ENCODE measurements at regions not wholly inside any gene's neighbourhood (a gene's known extent, or its start where the extent isn't known, plus 50 kb on each side); places are given as distances from the start of the nearest gene placed in this dataset.

- TF ChIP-seq, protein P1, sequence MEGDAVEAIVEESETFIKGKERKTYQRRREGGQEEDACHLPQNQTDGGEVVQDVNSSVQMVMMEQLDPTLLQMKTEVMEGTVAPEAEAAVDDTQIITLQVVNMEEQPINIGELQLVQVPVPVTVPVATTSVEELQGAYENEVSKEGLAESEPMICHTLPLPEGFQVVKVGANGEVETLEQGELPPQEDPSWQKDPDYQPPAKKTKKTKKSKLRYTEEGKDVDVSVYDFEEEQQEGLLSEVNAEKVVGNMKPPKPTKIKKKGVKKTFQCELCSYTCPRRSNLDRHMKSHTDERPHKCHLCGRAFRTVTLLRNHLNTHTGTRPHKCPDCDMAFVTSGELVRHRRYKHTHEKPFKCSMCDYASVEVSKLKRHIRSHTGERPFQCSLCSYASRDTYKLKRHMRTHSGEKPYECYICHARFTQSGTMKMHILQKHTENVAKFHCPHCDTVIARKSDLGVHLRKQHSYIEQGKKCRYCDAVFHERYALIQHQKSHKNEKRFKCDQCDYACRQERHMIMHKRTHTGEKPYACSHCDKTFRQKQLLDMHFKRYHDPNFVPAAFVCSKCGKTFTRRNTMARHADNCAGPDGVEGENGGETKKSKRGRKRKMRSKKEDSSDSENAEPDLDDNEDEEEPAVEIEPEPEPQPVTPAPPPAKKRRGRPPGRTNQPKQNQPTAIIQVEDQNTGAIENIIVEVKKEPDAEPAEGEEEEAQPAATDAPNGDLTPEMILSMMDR (IDR thresholded peaks at IDR 0.05) = no peak
- TF ChIP-seq EP300 (IDR thresholded peaks at IDR 0.05) (no peak), POLR2A (IDR thresholded peaks at IDR 0.05) (no peak)
- peaks cover 0 to 6% (median 0%) of the 10 kb centered on the region in 4 donors for H3K9me3 ChIP-seq
- WGBS, 2 donors = 58 to 66% methylated on average over 3 of the region's 3 CpGs
- no peak overlapping the region for H3K27ac ChIP-seq
- no peak overlapping the region for H3K4me3 ChIP-seq
- no peaks in the 10 kb centered on the region for H3K4me1 ChIP-seq
- no peak for DNase-seq (ENCODE audit: low spot score in 2 of 2)
- no peaks in the 10 kb centered on the region for H3K27me3 ChIP-seq
- H3K36me3 ChIP-seq = no peaks in the 10 kb centered on the region
Measured at GRCh38 chr6:84392261-84392660, 164.8 kb upstream of the CEP162 start.

- peaks cover 0 to 9% (median 0%) of the 10 kb centered on the region in 4 donors for H3K9me3 ChIP-seq
- DNase-seq (ENCODE audit: low spot score in 2 of 2) = no peak
- no peak for TF ChIP-seq POLR2A (IDR thresholded peaks at IDR 0.05)
- no peak for TF ChIP-seq EP300 (IDR thresholded peaks at IDR 0.05)
- TF ChIP-seq, protein P1 (IDR thresholded peaks at IDR 0.05) = no peak
- no peak overlapping the region for H3K4me3 ChIP-seq
- no peaks in the 10 kb centered on the region for H3K27me3 ChIP-seq
- H3K27ac ChIP-seq = no peak overlapping the region
- H3K36me3 ChIP-seq = no peaks in the 10 kb centered on the region
- no peaks in the 10 kb centered on the region for H3K4me1 ChIP-seq
- 83 to 84% methylated on average over 2 of the region's 2 CpGs for WGBS, 2 donors
Measured at GRCh38 chr6:84390851-84391250, 163.4 kb upstream of the CEP162 start.

- H3K4me1 ChIP-seq = no peaks in the 10 kb centered on the region
- 43 to 69% methylated on average over 2 of the region's 2 CpGs for WGBS, 2 donors
- no peak for DNase-seq (ENCODE audit: low spot score in 2 of 2)
- no peaks in the 10 kb centered on the region for H3K36me3 ChIP-seq
- peaks cover 0 to 9% (median 0%) of the 10 kb centered on the region in 4 donors for H3K9me3 ChIP-seq
- H3K4me3 ChIP-seq = no peak overlapping the region
- no peaks in the 10 kb centered on the region for H3K27me3 ChIP-seq
- TF ChIP-seq POLR2A (IDR thresholded peaks at IDR 0.05) (no peak), EP300 (IDR thresholded peaks at IDR 0.05) (no peak)
- TF ChIP-seq, protein P1 (IDR thresholded peaks at IDR 0.05) = no peak
- H3K27ac ChIP-seq = no peak overlapping the region
Measured at GRCh38 chr6:84390334-84390733, 162.9 kb upstream of the CEP162 start.

GRCh38 chr6:84379142-84379541 is 151.7 kb upstream of the CEP162 start:
- H3K36me3 ChIP-seq = no peaks in the 10 kb centered on the region
- H3K27ac ChIP-seq = no peak overlapping the region
- H3K27me3 ChIP-seq = no peaks in the 10 kb centered on the region
- no peaks in the 10 kb centered on the region for H3K4me1 ChIP-seq
- no peak overlapping the region for H3K4me3 ChIP-seq
- peaks cover 0 to 28% (median 2%) of the 10 kb centered on the region in 4 donors for H3K9me3 ChIP-seq
- 87 to 93% methylated on average over 3 of the region's 3 CpGs for WGBS, 2 donors
- TF ChIP-seq, protein P1 (IDR thresholded peaks at IDR 0.05) = no peak
- no peak for TF ChIP-seq POLR2A (IDR thresholded peaks at IDR 0.05)
- TF ChIP-seq EP300 (IDR thresholded peaks at IDR 0.05) = no peak
- DNase-seq (ENCODE audit: low spot score in 2 of 2) = no peak

DNA sequence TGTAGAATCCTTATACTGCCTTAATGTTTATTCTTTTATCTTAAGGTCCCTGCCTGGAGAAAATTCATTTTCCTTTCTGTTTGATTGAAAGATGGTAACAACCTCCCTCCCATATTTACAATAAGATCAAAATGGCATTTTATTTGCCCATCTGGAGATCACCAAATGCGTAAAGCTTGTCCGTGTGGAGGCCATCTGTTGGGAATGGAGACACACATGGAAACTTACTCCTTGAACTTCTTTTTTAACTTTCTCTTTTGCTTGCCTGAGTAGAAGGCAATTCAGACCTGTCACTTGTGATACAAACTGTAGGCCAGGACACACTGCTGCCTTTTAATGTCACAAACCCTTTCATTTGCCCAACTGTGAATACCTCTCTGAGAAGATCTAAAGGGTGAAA is 144.8 kb upstream of the CEP162 start:
- Histone ChIP-seq H3K4me3 (no peak overlapping the region), H3K9me3 (no peaks in the 10 kb centered on the region), H3K4me1 (no peaks in the 10 kb centered on the region), H3K36me3 (no peaks in the 10 kb centered on the region), H3K27me3 (no peaks in the 10 kb centered on the region), H3K27ac (no peak overlapping the region)
- no peak for DNase-seq (ENCODE audit: low spot score in 2 of 2)
- TF ChIP-seq POLR2A (IDR thresholded peaks at IDR 0.05) (no peak), EP300 (IDR thresholded peaks at IDR 0.05) (no peak)
- TF ChIP-seq, protein P1 (IDR thresholded peaks at IDR 0.05) = no peak
- WGBS, 2 donors = 79 to 95% methylated on average over 2 of the region's 2 CpGs

All from tibial nerve (tissue), 4 donors.